HG02798 (cell line): ENCODE measurements at regions not wholly inside any gene's neighbourhood (a gene's known extent, or its start where the extent isn't known, plus 50 kb on each side); places are given as distances from the start of the nearest gene placed in this dataset.
"Not testable (repeated sequence)": the region's sequence is repeated elsewhere in the genome, so short reads cannot be mapped to it uniquely, and the experiment has no call there.

Source experiments
- ATAC-seq: cut with Tn5 transposase; IDR thresholded peaks from one replicate; pipeline ENCODE4 v1.9.1; 2021; ENCODE audit warnings: mild to moderate bottlenecking; ENCODE audit not compliant: unreplicated experiment, poor library complexity

- ATAC-seq, result no peak
Measured at GRCh38 chr6:21906826-21907225, 313.3 kb downstream of the SOX4 start.

- ATAC-seq, result no peak
Measured at GRCh38 chr6:21907291-21907690, 313.7 kb downstream of the SOX4 start.

GRCh38 chr6:21908161-21908848, 314.8 kb downstream of the SOX4 start:
- no peak for ATAC-seq

DNA sequence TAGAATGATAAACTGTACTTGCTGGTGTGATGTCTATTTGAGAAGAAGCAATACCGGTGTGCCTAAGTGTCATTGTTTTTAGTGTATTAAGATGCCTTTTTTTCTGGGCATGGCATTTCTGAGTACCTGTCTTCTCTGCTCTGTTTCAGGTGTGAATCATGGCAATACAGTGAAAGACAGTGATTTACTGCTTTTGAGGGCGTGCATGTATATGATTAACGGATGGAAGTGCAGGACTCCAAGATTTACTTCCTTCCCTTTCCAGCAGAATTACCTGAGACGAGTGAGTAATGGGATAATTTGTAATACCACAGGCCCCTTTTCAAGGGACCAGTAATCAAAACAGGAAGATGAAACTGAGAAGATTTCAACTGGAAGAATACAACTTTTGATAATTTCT, 315.8 kb downstream of the SOX4 start:
- ATAC-seq, result no peak

- no peak for ATAC-seq
Measured at GRCh38 chr6:21911208-21911607, 317.7 kb downstream of the SOX4 start.

DNA sequence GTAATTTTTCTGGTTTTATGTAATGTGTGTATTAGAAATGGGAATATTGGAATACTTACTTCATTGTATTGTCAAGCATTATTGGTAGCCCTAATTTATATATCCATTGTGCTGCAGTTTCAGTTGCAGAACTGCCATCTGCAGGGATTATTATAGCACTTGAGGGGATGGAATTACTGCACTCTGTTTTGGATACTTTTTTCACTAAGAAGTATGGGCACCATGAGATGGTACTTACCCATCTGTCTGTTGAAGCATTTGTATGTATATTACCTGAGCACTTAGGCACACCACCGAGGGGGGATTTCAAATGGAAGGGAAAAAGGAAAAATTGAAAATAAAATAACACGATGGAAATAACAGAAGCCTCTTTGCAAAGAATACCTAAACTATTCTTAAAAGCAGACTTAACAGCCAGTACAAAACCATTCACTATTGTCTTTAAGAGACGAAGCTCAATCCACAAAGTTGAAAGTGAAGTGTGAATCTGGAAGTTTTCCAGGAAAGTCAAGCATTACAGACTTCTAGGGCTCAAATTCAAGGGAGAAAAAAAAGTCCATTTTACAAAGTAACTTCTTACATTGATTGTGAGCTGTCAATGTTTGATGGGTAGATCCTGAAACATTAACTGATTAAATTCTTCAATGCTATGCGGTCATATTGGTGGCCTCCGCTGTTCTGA, 318.7 kb downstream of the SOX4 start:
- no peak for ATAC-seq

GRCh38 chr6:21914121-21914973, 320.8 kb downstream of the SOX4 start:
- ATAC-seq, result no peak

GRCh38 chr6:21915707-21916260, 322.2 kb downstream of the SOX4 start:
- ATAC-seq, result no peak

GRCh38 chr6:21918041-21918440, 324.5 kb downstream of the SOX4 start:
- no peak for ATAC-seq

- ATAC-seq, result no peak
Measured at GRCh38 chr6:21918666-21919065, 325.1 kb downstream of the SOX4 start.

- ATAC-seq, result no peak
Measured at GRCh38 chr6:21922086-21922485, 328.5 kb downstream of the SOX4 start.

GRCh38 chr6:21924002-21924401, 330.5 kb downstream of the SOX4 start:
- ATAC-seq, result no peak

DNA sequence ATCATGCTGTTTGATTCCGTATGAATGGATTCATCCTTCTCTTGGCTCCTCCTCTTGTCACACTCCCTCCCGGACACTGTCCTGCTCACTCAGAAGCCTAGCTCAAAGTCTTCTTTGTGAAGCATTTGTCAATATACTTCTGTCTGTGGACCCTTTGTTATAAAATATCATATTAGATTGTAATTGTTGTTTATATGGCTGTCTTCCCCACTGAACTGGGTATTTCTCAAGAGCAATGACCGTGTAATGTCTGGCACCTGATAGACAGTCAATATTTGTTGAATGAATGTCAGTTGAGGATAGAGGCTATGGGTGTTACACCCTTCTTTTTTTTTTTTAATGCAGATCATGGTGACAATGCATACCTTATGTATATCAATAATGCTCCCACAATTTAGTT, 335.3 kb downstream of the SOX4 start:
- ATAC-seq, result no peak

- ATAC-seq, result no peak
Measured at GRCh38 chr6:21931641-21932335, 338.2 kb downstream of the SOX4 start.

GRCh38 chr6:21933351-21933750, 339.8 kb downstream of the SOX4 start:
- no peak for ATAC-seq

DNA sequence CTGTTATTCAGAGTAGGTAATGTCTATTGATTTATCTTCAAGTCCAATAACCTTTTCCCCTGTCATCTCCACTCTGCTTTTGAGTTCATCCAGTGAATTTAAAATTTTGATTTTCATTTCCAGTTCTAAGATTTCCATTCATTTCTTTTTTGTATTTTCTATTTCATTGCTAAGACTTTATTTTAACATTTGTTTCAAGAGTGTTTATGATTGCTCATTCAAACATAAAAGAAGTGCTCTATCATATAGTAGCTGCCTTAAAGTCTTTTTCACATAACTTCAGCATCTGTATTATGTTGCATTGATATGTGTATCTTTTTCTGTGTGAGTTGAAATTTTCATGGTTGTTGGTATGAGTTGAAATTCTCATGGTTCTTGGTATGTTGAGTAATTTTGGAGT, 341.6 kb downstream of the SOX4 start:
- ATAC-seq, result no peak

- peak; percentile 74 for ATAC-seq
Measured at GRCh38 chr6:21935561-21936028, 342.0 kb downstream of the SOX4 start.

DNA sequence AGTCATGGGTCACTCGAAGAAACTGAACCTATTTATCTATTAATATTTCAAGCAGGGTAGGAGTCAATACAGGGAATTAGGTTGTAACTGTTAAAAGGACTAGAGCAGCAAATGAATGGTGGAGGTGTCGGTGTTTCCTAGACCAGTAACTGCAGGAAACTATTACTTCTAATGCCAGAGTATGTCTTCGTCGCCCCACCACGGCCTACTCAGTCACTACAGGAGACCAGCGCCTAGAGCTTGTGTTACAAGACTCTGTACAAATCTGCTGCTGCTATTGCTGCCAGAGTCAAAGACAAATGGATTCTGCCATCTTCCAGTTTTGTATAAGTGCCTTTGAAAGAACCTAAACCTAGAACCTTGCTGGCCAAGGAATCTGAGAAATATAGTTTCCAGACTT, 343.9 kb downstream of the SOX4 start:
- ATAC-seq, result no peak

DNA sequence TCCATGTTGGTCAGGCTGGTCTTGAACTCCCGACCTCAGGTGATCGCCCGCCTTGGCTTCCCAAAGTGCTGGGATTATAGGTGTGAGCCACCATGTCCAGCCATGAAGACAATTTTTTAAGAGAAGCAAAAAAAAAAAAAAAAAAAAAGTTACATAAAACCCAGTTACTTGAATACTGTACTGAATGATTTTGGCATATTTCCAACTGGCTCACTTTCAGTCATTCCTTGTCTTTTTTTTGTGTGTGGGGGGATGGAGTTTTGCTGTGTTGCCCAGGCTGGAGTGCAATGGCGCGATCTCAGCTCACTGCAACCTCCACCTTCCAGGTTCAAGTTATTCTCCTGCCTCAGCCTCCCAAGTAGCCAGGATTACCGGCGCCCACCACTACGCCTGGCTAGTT, 345.5 kb downstream of the SOX4 start:
- ATAC-seq, result not testable (repeated sequence)

DNA sequence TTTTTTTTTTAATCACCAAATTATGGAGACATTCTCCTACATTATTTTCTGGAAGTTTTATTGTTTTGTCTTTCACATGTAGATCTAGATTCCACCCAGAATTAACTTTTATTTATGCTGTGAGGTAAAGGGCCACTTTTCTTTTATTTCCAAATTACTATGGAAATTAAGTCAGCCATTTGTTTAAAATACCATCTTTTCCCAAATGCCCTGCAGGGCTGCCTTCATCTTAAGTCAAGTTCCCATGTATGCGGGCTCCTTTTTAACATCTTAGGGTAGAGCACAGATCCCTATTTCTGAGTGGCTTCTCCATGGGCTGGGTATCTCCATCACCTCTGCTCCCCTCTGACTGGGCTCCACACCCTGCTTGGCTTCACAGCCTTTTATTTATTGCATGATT, 348.4 kb downstream of the SOX4 start:
- ATAC-seq, result no peak
